GM19452 (cell line): ENCODE measurements at regions not wholly inside any gene's neighbourhood (a gene's known extent, or its start where the extent isn't known, plus 50 kb on each side); places are given as distances from the start of the nearest gene placed in this dataset.
A peak's percentile ranks its signal among the peaks of the same experiment; 100 is the strongest.

Experiments
- ATAC-seq: cut with Tn5 transposase; IDR thresholded peaks from one replicate; pipeline ENCODE4 v1.9.1; 2021; ENCODE audit not compliant: unreplicated experiment

- ATAC-seq, result no peak
These were observed 96.2 kb upstream of the INSIG1 start for GRCh38 chr7:155201325-155202087.

DNA sequence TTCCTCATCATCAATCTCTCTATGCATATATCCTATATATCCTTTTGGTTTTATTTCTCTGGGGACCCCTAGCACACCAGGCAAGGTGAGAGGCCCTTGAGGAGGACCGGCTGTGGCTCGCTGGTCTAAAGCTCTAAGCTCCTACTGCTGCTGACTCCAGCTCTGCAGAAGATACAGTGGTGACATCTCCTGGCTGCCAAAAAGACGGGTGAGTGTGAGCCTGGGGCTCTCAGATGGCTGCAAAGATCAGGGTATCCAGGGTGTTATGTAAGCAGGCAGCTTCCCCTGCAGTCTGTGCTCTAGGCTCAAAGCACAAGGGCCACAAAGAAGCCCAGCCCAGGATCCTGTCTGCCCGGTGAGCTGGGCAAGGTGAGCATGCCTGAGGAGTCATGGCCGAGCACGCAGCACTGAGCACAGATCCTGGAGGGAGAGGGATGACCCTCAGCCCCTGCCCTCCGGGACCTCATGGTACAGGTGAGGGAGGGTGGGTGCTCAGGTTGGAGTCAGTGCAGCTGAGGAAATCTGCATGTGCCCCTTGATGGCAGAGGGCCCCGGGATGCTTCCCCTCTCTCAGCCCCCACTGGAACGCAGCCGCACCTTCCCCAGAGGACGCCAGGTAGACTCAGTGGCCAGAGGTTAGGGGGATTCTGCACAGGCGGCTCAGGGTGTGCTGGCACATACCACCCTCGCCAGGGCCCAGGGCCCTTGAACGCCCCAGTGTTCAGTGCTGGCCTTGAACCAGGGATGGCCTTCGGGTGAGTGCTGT, 95.4 kb upstream of the INSIG1 start:
- no peak for ATAC-seq

DNA sequence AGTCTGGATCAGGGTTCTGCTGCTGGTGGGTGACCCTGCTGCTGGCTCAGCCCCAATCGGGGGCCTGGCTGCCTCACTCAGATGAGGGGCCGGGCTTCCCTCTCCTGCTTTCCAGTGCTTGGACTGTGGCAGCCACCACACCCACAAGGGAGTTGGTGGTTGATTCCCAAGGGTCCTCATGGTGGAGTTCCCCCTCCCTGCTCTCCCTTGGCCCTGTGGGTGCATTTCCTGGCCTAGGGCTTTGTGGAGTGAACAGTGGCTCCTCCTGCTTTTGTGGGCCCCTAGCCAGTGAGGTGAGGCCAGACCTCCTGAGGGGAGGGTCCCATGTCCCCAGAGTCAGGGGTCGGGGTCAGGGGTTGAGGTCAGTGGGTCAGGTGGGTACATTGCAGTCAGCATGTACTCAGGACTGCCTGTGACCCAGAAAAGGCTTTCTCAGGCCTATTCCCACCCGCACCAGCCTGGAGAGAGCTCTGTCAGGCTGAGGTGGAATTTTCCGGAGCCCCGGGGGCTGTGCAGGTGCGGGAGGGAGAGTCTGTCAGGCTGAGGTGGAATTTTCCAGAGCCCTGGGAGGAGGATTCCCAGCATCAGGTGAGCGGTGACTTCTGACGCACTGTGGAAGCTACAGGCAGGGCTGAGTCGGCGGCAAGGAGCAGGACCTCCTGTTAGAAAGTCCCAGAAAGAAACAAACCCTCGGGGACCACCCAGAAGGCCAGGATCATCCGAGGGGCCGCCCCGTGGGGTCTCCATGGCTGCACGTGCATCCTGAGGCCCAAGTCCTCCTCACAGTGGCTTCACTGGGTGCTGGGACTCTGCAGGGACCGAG, 94.4 kb upstream of the INSIG1 start:
- ATAC-seq, result no peak

GRCh38 chr7:155203882-155204691, 93.6 kb upstream of the INSIG1 start:
- no peak for ATAC-seq

- ATAC-seq, result no peak
These were observed 92.8 kb upstream of the INSIG1 start for GRCh38 chr7:155204744-155205367.

GRCh38 chr7:155205368-155206317, 92.0 kb upstream of the INSIG1 start:
- peak; percentile 85 for ATAC-seq

- peak; percentile 47 for ATAC-seq
These were observed 91.2 kb upstream of the INSIG1 start for GRCh38 chr7:155206318-155207020.

DNA sequence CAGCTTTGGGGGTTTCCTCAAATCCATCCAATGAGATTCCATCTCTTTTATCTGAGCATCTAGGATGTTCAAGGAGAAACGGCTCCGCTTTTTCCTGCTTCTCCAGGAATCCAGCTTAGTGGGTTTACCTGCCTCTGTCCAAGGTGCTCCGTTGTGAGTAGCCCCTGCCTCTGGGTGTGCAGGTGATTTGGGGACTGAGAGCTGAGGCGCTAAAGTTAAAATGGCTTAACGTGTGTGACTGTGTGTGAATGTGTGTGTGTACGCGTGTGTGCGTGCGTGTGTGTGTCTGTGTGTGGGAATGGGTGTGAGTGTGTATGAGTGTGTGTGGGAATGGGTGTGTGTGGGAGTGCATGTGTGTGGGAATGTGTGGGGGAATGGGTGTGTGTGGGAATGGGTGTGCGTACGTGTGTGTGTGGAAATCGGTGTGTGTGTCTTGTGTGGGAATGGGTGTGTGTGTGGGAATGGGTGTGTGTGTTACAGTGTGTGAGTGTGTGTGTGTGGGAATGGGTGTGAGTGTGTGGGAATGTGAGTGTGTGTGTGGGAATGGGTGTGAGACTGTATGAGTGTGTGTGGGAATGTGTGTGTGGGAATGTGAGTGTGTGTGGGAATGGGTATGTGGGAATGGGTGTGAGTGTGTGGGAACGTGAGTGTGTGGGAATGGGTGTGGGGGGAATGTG, 90.2 kb upstream of the INSIG1 start:
- ATAC-seq, result no peak

DNA sequence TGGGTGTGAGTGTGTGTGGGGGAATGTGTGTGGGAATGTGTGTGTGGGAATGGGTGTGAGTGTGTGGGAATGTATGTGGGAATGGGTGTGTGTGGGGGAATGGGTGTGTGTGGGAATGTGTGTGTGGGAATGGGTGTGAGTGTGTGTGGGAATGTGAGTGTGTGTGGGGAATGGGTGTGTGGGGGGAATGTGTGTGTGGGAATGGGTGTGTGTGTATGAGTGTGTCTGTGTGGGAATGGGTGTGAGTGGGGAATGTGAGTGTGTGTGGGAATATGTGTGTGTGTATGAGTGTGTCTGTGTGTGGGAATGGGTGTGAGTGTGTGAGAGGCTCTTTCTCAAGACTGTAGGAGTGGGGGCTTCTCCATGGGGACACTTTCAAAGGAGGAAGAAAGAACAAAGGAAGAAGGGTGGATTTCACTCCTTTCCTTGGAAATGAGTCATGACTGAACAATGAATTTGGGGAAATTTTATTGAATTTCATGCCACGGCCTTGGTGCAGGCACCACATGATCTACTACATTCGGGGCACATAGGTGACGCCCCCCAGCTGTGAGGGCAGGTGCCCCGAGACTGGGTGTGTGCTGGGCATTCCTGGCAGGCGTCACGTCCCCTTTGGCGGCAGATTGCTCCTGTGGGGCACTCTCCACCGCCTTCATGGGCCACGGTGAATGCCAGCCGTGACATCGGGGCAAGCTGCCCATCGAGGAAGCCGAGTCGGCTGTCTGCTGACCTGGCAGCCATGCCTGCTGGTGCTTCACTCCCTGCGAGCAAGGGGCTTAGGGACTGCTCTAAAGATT, 88.8 kb upstream of the INSIG1 start:
- no peak for ATAC-seq

DNA sequence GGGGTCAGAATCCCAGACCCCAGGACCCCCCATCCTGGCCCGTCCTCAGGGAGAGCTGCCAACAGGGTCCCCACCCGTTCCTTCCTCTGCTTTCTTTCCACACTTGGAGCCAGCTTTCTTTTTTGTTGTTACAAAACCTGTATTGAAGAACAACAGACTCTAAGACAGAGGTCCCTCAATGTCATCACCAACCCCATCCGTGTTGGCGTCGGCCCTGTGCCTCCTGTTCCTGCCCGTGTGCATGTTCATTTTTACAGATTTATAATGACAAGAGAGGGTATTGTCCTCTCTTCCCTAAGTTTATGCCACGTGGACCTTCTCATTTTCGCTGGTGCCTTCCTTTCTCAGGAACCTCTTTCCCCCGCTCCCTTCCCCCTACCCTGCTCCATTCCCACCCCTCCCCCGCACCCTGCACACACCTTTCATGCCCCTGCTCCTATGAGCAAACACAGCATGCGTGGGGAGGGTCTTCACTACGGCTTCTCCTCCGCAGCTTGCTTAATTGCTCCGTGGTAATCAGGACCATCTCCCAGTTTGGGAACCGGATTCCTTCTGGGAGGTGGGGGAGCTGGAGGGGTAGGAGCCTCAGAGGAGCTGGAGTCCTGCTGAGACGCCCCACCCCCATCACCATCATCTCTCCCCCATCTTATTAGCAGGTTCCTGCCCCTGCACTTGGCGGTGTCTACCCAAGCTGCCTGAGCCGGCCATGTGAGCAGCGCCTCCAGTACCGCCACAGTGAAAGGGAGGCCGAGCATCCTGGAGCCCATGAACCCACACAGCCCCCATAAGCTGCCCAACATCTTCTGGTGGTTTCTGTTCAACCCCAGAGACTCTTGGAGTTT, 88.0 kb upstream of the INSIG1 start:
- ATAC-seq, result no peak

DNA sequence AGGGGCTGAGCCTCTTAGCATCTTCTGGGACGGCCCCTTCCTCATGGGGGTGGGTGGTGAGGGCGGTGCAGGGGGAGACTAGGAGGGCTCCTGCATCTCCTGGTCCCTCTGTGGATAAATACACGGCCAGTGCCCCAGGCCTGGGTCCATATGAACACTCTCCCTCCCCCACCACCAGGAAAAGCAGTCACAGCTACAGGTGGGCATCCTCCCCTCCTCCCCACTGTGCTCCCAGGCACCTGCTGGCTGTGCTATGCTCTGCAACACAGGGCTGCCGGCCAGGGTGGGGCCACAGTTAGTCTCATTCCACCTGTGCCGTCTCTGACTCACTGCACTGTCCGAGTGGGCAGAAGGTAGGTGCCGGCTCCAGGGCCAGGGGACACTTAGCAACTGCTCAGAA, 87.3 kb upstream of the INSIG1 start:
- ATAC-seq, result no peak

GRCh38 chr7:155211173-155211572, 86.5 kb upstream of the INSIG1 start:
- no peak for ATAC-seq

DNA sequence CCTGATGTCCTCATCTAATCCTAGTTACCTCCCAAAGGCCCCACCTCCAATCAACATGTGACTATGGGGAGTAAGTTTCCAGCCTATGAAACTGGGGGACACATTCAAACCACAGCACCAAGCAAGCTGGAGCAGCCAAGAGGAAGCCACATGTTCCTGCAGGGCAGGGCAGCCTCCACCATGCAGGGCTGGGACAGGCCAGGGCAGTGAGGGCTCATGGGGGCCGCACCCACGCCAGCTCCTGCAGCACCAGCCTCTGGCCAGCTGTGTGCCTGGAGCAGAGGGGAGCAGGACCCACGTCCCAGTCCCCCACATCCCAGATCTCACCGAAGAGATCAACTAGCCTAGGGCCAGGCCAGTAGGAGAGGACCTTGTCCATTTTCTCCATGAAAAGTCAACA, 85.9 kb upstream of the INSIG1 start:
- ATAC-seq, result no peak

- ATAC-seq, result no peak
These were observed 85.2 kb upstream of the INSIG1 start for GRCh38 chr7:155212301-155213015.

GRCh38 chr7:155213385-155213784, 84.3 kb upstream of the INSIG1 start:
- no peak for ATAC-seq
